Keratinocyte (primary cell): ENCODE measurements at regions not wholly inside any gene's neighbourhood (a gene's known extent, or its start where the extent isn't known, plus 50 kb on each side); places are given as distances from the start of the nearest gene placed in this dataset.

Source experiments
- CTCF ChIP-seq, 3 experiments: IDR thresholded peaks in 1 of 3; conservative IDR thresholded peaks in 1 of 3; optimal IDR thresholded peaks in 1 of 3; 2 replicates in 2 of 3; 3 replicates in 1 of 3; pipeline versions ENCODE3 to v1.5.1; 2011; ENCODE audit warnings: low read length in 3 of 3, mild to moderate bottlenecking in 3 of 3, moderate library complexity in 2 of 3, control low read depth in 1 of 3, inconsistent platforms in 1 of 3; ENCODE audit not compliant: insufficient read depth in 2 of 3; ENCODE audit errors: extremely low read depth in 1 of 3
- EZH2 ChIP-seq: IDR thresholded peaks from one replicate; pipeline ENCODE4 v1.6.1; 2012; ENCODE audit warnings: inconsistent platforms, mild to moderate bottlenecking, low read length, moderate library complexity

GRCh38 chr2:58655152-58655551 lies 414.0 kb upstream of the FANCL start:
- TF ChIP-seq CTCF (optimal IDR thresholded peaks at IDR 0.05 in 1 of 3, IDR thresholded peaks at IDR 0.05 in 1 of 3, conservative IDR thresholded peaks at IDR 0.05 in 1 of 3; ENCODE audit: extremely low read depth in 1 of 3, insufficient read depth in 2 of 3, low read length in 3 of 3) (no peak), EZH2 (no peak)
